NOMO-1 treated with DMSO at 0.1 percent for 48 hours (cell line): ENCODE measurements at regions not wholly inside any gene's neighbourhood (a gene's known extent, or its start where the extent isn't known, plus 50 kb on each side); places are given as distances from the start of the nearest gene placed in this dataset.
A peak's percentile ranks its signal among the peaks of the same experiment; 100 is the strongest.

Experiments
- DNase-seq: peaks from one replicate; lab custom pipeline; 2025; ENCODE audit not compliant: unreplicated experiment; lab: John Stamatoyannopoulos, UW

DNA sequence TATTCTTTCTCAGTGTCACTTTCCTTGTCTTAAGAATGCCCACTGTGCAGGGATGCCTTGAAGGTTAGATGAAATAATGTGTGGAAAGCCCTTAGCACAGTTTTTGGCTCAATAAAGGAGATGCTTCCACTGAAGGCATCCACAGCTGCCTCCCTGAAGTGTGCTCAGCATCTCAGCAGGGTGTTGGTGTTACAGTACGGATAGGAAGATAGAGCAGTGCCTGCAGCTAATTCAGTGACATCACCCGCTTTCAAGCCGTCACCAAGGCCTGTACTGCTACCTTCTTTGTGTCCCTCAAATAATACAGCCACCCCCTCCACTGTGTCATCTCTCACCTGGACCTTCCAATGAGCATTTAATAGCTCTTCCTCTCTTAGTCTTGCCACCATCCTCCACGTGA, 59.0 kb downstream of the NDUFS5 start:
- no peak for DNase-seq

DNA sequence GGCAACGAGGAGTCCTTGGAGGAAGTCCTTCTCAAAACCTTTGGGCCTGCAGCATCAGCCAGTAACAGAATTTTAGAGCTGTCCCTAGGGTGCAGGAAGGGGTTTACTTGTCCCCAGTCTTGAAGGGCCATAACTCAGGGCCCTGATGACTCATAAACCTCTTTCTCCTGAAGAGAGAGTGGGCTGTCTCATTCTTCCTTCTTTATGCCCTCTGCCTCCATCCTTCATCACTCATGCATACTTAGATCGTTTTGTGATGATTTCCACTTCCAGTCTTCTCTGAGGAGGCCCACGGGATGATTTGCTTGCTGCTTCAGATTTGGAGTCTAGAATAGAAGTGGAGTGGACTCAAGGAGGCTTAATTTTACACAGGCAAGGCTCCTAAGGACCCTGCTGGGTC, 60.2 kb downstream of the NDUFS5 start:
- DNase-seq, result peak; percentile 37

DNA sequence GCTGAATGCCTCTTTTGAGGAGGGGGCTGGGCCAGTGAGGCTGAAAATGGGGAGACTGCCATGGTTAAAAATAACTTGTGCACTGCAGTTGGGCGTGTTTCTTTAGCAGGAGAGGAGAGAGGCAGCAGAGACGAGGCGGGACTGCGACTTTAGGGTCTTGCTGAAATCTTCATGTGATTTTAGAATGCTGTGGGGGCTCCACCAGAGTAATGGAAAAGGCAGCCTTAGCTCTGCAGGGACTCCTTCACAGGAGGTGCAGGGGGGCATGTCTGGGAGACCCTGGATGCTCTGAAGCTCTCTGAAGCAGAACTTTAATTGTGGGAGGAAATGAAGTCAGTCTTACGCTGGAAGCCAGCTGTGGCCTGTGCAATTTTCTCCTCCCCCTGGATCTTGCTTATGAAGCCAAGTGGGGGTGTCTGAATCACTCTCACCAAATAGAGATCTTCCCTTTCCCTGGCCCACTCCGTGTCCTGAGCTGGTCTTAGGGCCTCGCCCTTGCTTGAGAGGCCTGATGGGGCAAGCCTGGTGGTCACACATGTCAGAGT, 60.8 kb downstream of the NDUFS5 start:
- DNase-seq, result no peak

GRCh38 chr1:39087435-39087834, 61.3 kb downstream of the NDUFS5 start:
- no peak for DNase-seq

GRCh38 chr1:39088658-39089057, 62.5 kb downstream of the NDUFS5 start:
- DNase-seq, result no peak

GRCh38 chr1:39089931-39090521, 63.9 kb downstream of the NDUFS5 start:
- no peak for DNase-seq

DNA sequence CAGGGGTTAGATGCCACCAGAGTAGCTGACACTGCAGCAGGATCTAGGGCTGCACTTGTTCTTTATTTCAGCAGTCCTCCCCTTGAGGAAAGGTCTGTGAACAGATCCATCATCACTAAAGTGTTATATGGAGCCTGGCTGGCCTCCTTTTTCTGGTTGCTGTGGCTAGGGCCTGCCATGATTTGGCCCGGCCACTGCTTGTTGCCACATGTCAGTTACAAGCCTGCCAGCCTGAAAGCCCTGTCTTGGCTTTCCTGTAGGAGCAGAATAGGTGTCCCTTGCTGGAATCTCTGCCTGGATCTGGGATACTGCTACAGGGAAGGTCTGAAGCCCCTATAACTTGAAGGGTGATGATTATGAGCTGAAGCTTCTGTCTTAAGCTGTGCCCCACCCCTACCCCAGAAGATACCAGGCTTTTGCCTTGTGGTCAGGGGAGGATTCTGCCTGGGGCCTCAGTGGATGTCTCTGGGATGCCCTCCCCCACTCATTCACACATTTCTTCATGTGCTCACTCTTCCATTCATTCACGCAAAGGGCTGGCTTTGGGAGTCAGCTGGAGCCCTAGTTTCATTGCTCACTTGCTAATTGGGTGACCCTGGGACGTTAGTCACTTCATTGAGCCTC, 64.7 kb downstream of the NDUFS5 start:
- DNase-seq, result no peak

DNA sequence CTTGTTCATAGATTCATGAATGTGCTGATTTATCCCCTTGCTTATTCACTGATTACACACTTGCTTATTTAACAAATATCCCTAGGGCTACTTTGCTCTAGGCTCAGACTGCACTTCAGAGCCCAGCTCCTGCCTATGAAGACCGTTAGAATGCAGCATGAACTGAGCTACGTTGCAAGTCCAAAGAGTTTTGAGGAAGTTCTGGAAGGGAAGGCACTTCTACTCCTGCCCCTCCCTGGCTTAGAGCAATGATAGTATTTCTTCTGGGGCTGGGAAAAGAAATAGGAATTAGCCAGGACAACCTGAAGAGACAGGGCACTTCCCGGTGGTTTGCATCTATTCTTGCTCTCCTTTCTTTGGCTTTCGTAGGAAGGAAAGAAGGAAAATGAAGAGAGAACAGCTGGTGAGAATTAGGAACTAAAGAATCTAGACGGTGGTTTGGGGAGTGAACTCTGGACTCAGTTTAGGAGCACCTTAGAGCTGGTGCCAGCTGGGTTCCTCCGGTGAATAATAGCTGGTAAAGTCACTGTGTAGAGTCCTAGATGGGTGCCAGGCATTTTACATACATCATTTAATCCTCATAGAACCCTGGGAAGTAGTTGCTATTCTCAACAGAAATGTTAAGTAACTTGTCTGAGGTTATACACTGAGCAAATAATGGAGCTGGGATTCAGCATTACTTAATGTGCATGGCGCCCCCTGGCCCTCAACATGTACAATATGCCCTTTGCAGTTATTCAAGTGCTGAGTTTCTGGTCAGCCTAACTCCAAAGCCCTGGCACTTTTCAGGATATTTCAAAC, 65.9 kb downstream of the NDUFS5 start:
- DNase-seq, result peak; percentile 67

- DNase-seq, result no peak
Measured at GRCh38 chr1:39094685-39095084, 68.5 kb downstream of the NDUFS5 start.

GRCh38 chr1:39098546-39099250, 72.5 kb downstream of the NDUFS5 start:
- DNase-seq, result peak; percentile 47

DNA sequence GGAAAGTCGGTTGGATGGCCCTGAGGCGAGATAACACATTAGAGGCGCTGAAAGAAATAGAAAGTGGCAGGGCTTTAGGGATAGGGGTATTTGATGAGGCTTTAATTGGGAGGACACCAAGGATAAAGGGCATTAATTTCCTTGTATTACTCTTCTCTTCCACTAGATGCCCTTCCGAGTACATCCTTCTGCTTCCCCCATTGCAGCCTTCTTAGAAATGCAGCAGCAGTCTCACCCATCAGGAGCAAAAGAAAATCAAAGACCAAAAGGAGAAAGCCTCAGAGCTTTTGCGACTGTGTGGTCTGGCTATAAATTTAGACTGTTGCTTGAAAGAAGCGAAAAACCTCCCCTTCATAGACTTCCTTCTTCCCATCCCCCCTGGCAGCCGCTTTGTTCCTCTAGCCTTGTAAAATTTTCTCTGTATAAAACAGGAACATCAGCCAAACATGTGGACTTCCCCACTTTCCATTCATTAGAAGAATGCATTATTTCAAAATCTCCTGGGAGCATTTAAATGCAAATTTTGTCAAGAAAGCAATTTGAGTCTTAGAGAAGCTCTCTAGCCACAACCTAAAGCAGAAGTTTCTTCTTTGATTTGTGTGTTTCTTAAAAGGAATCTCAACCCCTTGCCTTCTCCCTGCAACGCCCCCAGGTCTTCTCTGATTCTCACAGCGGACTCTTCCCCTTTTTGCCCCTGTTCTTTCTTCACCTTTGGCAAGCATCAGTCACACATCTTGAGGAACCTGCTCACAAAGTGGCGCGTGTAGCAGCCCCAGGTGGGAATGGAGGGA, 76.6 kb downstream of the NDUFS5 start:
- DNase-seq, result peak; percentile 99

DNA sequence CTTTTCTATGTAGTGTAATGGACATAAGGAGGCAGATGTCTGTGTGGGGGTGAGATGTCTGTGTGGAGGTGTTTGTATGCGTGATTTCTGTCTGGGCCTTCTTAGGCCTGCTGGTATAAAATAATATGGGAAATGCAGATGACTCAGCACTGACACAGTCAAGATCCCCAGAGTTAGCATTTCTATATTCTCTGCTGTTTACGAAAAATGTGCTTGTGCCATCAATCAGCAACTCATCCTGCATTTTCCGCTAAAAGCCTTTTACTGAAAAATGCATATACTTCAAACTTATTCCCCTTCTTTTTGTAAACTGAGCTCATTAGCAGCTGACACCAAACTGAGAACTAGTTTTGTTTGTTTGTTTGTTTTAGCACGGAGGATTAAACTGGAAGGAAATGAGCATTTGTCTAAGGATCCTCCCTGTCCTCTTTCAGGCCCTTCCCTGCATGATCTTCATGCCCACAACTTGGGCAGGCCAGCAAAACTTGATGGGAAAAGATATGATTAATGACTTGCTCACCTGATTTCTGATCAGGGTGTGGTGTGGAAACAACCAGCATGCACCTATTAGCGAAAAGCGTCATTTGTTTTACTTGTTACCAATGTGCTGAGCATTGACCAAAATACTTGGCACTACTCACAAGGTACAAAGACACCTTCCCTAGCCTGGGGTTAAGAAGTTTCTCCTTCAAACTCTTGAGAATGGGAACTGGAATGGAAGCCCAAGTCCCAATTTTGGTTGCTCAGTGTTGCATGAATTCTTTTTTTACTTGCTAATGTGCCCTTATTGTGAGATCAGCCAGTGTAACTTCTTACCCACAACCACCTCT, 77.4 kb downstream of the NDUFS5 start:
- DNase-seq, result no peak

GRCh38 chr1:39104158-39105060, 78.3 kb downstream of the NDUFS5 start:
- DNase-seq, result no peak

DNA sequence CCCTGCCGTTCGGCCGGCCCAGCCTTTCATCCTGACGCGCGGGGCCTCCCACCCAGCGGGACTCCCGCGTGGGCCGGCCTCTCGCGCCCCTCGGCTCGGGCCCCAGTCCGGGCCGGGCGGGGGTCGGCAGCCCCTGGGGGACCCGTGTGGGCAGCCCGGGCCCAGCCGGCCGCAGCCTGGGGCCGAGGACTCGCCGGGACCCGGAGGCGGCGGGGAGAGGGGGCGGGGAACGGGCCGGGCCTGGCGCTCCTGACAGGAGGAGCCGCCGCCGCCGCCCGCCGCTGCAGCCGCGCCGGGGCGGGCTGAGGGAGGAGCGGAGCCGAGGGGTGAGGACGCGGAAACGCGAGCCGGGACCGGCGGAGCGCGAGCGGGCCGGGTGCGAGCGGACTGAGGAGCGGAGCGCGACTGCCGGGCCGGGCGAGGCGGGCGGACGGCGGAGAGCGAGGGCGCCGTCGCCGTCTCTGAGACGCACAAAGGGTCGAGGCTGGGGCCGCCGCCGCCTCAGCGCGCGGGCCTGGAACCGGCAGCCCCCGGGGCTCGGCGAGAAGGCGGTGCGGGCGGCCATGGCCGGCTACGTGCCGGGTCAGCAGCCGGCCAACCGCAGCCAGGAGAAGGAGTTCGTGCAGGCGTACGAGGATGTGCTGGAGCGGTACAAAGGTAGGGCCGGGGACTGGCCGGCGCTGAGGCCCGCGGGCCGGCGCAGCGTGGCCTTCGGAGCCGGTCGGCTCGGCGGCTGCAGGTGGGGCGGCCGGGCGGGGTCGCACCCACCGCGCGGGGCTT, 79.1 kb downstream of the NDUFS5 start:
- DNase-seq, result peak; percentile 32

DNA sequence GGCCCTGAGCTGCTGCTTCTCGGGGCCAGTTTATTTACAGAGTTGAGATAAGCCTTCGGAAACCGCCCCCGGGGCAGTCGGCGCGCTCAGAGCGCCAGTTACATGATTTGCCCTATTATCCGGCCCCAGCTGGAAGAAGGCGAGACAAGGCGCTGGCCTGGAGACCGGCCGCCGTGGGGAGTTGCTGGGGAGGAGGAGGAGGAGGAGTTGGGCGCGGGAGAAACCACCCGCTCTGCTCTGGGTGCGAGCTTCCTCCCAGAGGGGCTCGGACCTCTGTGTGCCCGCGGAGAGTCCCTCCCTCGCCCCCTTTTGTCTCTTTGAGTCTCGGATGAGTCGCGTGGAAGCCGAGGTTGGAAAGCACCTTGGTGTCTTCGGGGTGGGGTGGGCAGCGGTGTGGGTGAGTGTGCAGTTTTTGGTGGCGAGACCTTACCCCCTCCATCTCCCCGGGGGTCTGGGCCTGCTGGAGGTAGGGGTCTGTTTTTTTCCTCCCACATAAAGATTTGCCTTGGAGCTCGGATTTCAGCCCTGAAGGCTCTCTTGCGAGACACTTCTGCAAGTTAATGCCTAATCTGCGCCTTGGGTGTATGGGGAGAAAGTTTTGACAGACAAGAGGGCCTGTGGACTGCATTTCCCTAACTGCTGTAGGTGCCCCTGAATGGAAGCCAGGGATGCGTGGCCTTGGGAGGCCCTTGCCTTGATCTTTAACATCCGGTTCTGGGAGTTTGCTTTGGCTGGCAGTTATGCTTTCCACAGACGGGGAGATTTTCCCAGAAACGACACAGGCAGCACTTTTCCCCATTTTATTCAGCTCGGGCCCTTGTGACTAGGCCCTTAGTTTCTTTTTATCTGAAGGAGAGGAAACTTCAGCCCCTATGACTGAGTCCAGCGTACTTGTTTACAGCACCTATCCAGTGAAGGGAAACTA, 80.0 kb downstream of the NDUFS5 start:
- DNase-seq, result no peak

DNA sequence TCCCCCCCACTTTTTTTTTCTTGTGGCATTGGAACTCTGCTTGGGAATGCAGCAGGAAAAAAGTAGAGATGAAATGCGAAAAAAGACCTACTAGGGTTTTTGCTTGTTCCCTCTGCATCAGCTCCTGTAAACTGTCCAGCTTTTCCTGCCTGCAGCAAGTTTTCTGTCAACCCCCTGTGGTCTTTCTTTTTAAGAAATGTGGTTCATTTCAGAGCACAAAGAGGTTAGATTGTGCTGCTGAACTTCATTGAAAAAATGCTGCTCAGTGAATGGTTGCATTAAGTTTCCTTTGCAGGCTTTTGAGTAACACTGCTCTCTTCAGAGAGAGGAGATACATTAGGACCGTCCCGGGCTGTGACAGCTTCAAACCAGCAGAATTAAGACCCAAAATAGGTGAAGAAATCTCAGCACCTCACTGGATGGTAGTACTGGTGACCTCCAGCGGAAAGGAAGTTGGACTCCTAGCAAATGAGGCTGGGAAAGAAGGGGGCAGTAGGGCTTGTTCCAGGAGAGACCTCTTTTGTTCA, 80.7 kb downstream of the NDUFS5 start:
- no peak for DNase-seq
